ENCODE measurements at regions not wholly inside any gene's neighbourhood (a gene's known extent, or its start where the extent isn't known, plus 50 kb on each side); places are given as distances from the start of the nearest gene placed in this dataset.
A peak's percentile ranks its signal among the peaks of the same experiment; 100 is the strongest.

GRCh38 chr13:107847406-107847805, 367.9 kb downstream of the LIG4 start:
- DNase-seq = peak; percentile 94
- no peaks in the 10 kb centered on the region for H3K27me3 ChIP-seq (ENCODE audit: insufficient read depth, low read depth, severe bottlenecking)
- H3K9me3 ChIP-seq (ENCODE audit: severe bottlenecking) = no peaks in the 10 kb centered on the region
- no peak overlapping the region for H3K27ac ChIP-seq
- H3K4me3 ChIP-seq (ENCODE audit: low read depth, low read length) = no peak overlapping the region
- TF ChIP-seq CTCF (IDR thresholded peaks at IDR 0.05; ENCODE audit: low read depth, low read length) = no peak
- H3K36me3 ChIP-seq = no peaks in the 10 kb centered on the region

GRCh38 chr13:107846642-107847041, 368.7 kb downstream of the LIG4 start:
- no peak for TF ChIP-seq CTCF (IDR thresholded peaks at IDR 0.05; ENCODE audit: low read depth, low read length)
- no peak overlapping the region for H3K4me3 ChIP-seq (ENCODE audit: low read depth, low read length)
- DNase-seq = no peak

GRCh38 chr13:107845911-107846310, 369.4 kb downstream of the LIG4 start:
- no peaks in the 10 kb centered on the region for H3K9me3 ChIP-seq (ENCODE audit: severe bottlenecking)
- no peak for TF ChIP-seq CTCF (IDR thresholded peaks at IDR 0.05; ENCODE audit: low read depth, low read length)
- no peaks in the 10 kb centered on the region for H3K27me3 ChIP-seq (ENCODE audit: insufficient read depth, low read depth, severe bottlenecking)
- no peak overlapping the region for H3K27ac ChIP-seq
- H3K4me3 ChIP-seq (ENCODE audit: low read depth, low read length) = no peak overlapping the region
- H3K36me3 ChIP-seq = no peaks in the 10 kb centered on the region
- DNase-seq = no peak

More at GRCh38 chr13:107846642-107847041, 368.7 kb downstream of the LIG4 start:
- Histone ChIP-seq H3K36me3 (no peaks in the 10 kb centered on the region), H3K9me3 (ENCODE audit: severe bottlenecking) (no peaks in the 10 kb centered on the region), H3K27me3 (ENCODE audit: insufficient read depth, low read depth, severe bottlenecking) (no peaks in the 10 kb centered on the region), H3K27ac (no peak overlapping the region)

GRCh38 chr13:107843681-107844080, 371.7 kb downstream of the LIG4 start:
- H3K27ac ChIP-seq = no peak overlapping the region
- H3K36me3 ChIP-seq = no peaks in the 10 kb centered on the region
- H3K27me3 ChIP-seq (ENCODE audit: insufficient read depth, low read depth, severe bottlenecking) = no peaks in the 10 kb centered on the region
- no peak for TF ChIP-seq CTCF (IDR thresholded peaks at IDR 0.05; ENCODE audit: low read depth, low read length)
- H3K9me3 ChIP-seq (ENCODE audit: severe bottlenecking) = no peaks in the 10 kb centered on the region
- DNase-seq = no peak
- H3K4me3 ChIP-seq (ENCODE audit: low read depth, low read length) = no peak overlapping the region

- no peak for DNase-seq
- no peak overlapping the region for H3K4me3 ChIP-seq (ENCODE audit: low read depth, low read length)
- TF ChIP-seq CTCF (IDR thresholded peaks at IDR 0.05; ENCODE audit: low read depth, low read length) = no peak
These were observed 372.1 kb downstream of the LIG4 start for GRCh38 chr13:107843281-107843680.

GRCh38 chr13:107842562-107843180, 372.7 kb downstream of the LIG4 start:
- Histone ChIP-seq H3K27me3 (ENCODE audit: insufficient read depth, low read depth, severe bottlenecking) (no peaks in the 10 kb centered on the region), H3K36me3 (no peaks in the 10 kb centered on the region), H3K4me3 (ENCODE audit: low read depth, low read length) (no peak overlapping the region), H3K27ac (no peak overlapping the region), H3K9me3 (ENCODE audit: severe bottlenecking) (no peaks in the 10 kb centered on the region)
- no peak for DNase-seq
- TF ChIP-seq CTCF (IDR thresholded peaks at IDR 0.05; ENCODE audit: low read depth, low read length) = no peak

More at GRCh38 chr13:107843281-107843680, 372.1 kb downstream of the LIG4 start:
- H3K27ac ChIP-seq = no peak overlapping the region
- H3K9me3 ChIP-seq (ENCODE audit: severe bottlenecking) = no peaks in the 10 kb centered on the region
- H3K27me3 ChIP-seq (ENCODE audit: insufficient read depth, low read depth, severe bottlenecking) = no peaks in the 10 kb centered on the region
- H3K36me3 ChIP-seq = no peaks in the 10 kb centered on the region

Data from WERI-Rb-1 (cell line).